HEK293 (cell line): ENCODE measurements at regions not wholly inside any gene's neighbourhood (a gene's known extent, or its start where the extent isn't known, plus 50 kb on each side); places are given as distances from the start of the nearest gene placed in this dataset.

Experiments used
- CTCF ChIA-PET: fragments of 350-600 bp; formaldehyde crosslinking; extraction: SDS; loops from one replicate; lab custom pipeline; 2021; ENCODE audit warnings: antibody characterized with exemption; lab: Yijun Ruan, JAX
- POLR2A ChIA-PET: fragments of 300-600 bp; formaldehyde crosslinking; extraction: SDS; loops from one replicate; lab custom pipeline; 2020; ENCODE audit warnings: antibody characterized with exemption, inconsistent platforms; lab: Yijun Ruan, JAX
- H3K27ac ChIP-seq: fragments of 200-500 bp; sonication (Bioruptor generic); 2 replicates; pipeline ENCODE4 v1.5.1; 2014; ENCODE audit warnings: low read depth, low read length, control low read depth, inconsistent platforms; ENCODE audit errors: extremely low read depth
- H3K36me3 ChIP-seq, 2 experiments: fragments of 200-500 bp in 1 of 2; sonication (Bioruptor generic) in 1 of 2; 1 replicate in 1 of 2; 2 replicates in 1 of 2; pipeline ENCODE4 v1.5.1; 2014 to 2017; ENCODE audit warnings: inconsistent platforms in 2 of 2, low read length in 2 of 2; ENCODE audit not compliant: control insufficient read depth in 2 of 2, insufficient read depth in 1 of 2
- H3K4me1 ChIP-seq: fragments of 200-500 bp; sonication (Bioruptor generic); 2 replicates; pipeline ENCODE4 v1.5.1; 2014; ENCODE audit warnings: mild to moderate bottlenecking, low read length, inconsistent platforms; ENCODE audit not compliant: control insufficient read depth, insufficient read depth
- H3K4me3 ChIP-seq: 2 replicates; pipeline ENCODE4 v1.5.1; 2011; ENCODE audit warnings: low read depth, mild to moderate bottlenecking, control low read depth, low read length, moderate library complexity
- H3K9me3 ChIP-seq: fragments of 200-500 bp; sonication (Bioruptor generic); 2 replicates; pipeline ENCODE4 v1.5.1; 2014; ENCODE audit warnings: low read depth, low read length, inconsistent platforms; ENCODE audit not compliant: control insufficient read depth, insufficient read depth
- KLF10 ChIP-seq: fragments of 450-650 bp; IDR thresholded peaks from 2 replicates; pipeline ENCODE4 v1.5.1; 2018; ENCODE audit warnings: missing biosample characterization, mild to moderate bottlenecking, missing genetic modification characterization
- KLF16 ChIP-seq: fragments of 450-650 bp; formaldehyde crosslinking; IDR thresholded peaks from 2 replicates; pipeline ENCODE4 v1.5.1; 2017; ENCODE audit warnings: missing biosample characterization, missing genetic modification characterization
- OSR2 ChIP-seq: fragments of 450-650 bp; formaldehyde crosslinking; IDR thresholded peaks from 2 replicates; pipeline ENCODE4 v1.5.1; 2016; ENCODE audit warnings: missing biosample characterization, missing genetic modification characterization
- SETDB1 ChIP-seq: IDR thresholded peaks from one replicate; pipeline ENCODE4 v1.6.1; 2017; ENCODE audit warnings: mild to moderate bottlenecking, low read length, moderate library complexity, mixed read lengths; ENCODE audit not compliant: insufficient read length
- SP2 ChIP-seq: fragments of 450-650 bp; formaldehyde crosslinking; IDR thresholded peaks from 2 replicates; pipeline ENCODE4 v1.5.1; 2016; ENCODE audit warnings: missing biosample characterization, missing genetic modification characterization
- ZNF112 ChIP-seq: fragments of 450-650 bp; formaldehyde crosslinking; IDR thresholded peaks from 2 replicates; pipeline ENCODE4 v1.5.0; 2017; ENCODE audit warnings: missing biosample characterization, missing genetic modification characterization
- ZNF114 ChIP-seq: fragments of 450-650 bp; formaldehyde crosslinking; IDR thresholded peaks from 2 replicates; pipeline ENCODE4 v1.5.0; 2017; ENCODE audit warnings: missing biosample characterization, missing genetic modification characterization
- ZNF16 ChIP-seq: fragments of 450-650 bp; formaldehyde crosslinking; IDR thresholded peaks from 2 replicates; pipeline ENCODE4 v1.5.1; 2016; ENCODE audit warnings: low read depth, missing biosample characterization, missing genetic modification characterization
- ZNF2 ChIP-seq: fragments of 450-650 bp; formaldehyde crosslinking; IDR thresholded peaks from 2 replicates; pipeline ENCODE4 v1.5.1; 2016; ENCODE audit warnings: missing biosample characterization, missing genetic modification characterization
- ZNF239 ChIP-seq: fragments of 450-650 bp; formaldehyde crosslinking; IDR thresholded peaks from 2 replicates; pipeline ENCODE4 v1.5.1; 2016; ENCODE audit warnings: missing biosample characterization, missing genetic modification characterization
- ZNF404 ChIP-seq: fragments of 450-650 bp; formaldehyde crosslinking; IDR thresholded peaks from 2 replicates; pipeline ENCODE4 v1.5.1; 2017; ENCODE audit warnings: missing biosample characterization, missing genetic modification characterization
- ZNF426 ChIP-seq: fragments of 450-650 bp; formaldehyde crosslinking; IDR thresholded peaks from 2 replicates; pipeline ENCODE4 v1.5.1; 2017; ENCODE audit warnings: missing biosample characterization, missing genetic modification characterization, mild to moderate bottlenecking, inconsistent platforms, moderate library complexity
- ZNF544 ChIP-seq: fragments of 450-650 bp; formaldehyde crosslinking; IDR thresholded peaks from 2 replicates; pipeline ENCODE4 v1.5.0; 2017; ENCODE audit warnings: missing biosample characterization, missing genetic modification characterization
- ZNF747 ChIP-seq: fragments of 450-650 bp; formaldehyde crosslinking; IDR thresholded peaks from 2 replicates; pipeline ENCODE4 v1.5.1; 2016; ENCODE audit warnings: missing biosample characterization, missing genetic modification characterization
- ZNF776 ChIP-seq: fragments of 450-650 bp; formaldehyde crosslinking; IDR thresholded peaks from 2 replicates; pipeline ENCODE4 v1.5.0; 2017; ENCODE audit warnings: missing biosample characterization, missing genetic modification characterization, borderline replicate concordance
- TF ChIP-seq, protein P1 (sequence below): fragments of 450-650 bp; formaldehyde crosslinking; IDR thresholded peaks from 2 replicates; pipeline ENCODE4 v1.5.1; 2017; ENCODE audit warnings: missing biosample characterization, mild to moderate bottlenecking, missing genetic modification characterization, moderate library complexity
- TF ChIP-seq, protein P2 (sequence below): fragments of 450-650 bp; formaldehyde crosslinking; IDR thresholded peaks from 2 replicates; pipeline ENCODE4 v1.5.1; 2016; ENCODE audit warnings: missing biosample characterization, missing genetic modification characterization
- TF ChIP-seq, protein P3 (sequence below): fragments of 450-650 bp; IDR thresholded peaks from 2 replicates; pipeline ENCODE4 v1.5.1; 2018; ENCODE audit warnings: missing biosample characterization, missing genetic modification characterization

DNA sequence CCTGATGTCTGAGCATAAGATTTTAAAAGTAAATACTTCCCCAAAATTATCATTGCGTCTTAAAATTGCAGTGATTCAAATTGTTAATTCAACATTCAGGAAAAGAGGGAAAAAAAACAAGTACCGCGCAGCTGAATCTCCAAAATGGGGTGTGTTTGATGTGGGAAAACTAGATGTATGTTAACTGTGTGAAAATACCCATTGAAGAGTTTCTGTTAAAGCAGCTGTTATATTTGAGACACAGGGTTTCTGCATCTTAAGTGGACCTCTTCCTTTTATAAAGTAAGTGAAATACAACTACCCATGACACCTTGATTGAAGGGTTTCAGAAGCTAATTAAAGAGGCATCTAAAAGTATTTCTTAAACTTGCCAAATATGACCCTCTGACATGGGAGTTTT, 1186.1 kb downstream of the NLGN4X start (continued):
- TF ChIP-seq ZNF544: no peak
- no peak for TF ChIP-seq ZNF2
- TF ChIP-seq, protein P1, sequence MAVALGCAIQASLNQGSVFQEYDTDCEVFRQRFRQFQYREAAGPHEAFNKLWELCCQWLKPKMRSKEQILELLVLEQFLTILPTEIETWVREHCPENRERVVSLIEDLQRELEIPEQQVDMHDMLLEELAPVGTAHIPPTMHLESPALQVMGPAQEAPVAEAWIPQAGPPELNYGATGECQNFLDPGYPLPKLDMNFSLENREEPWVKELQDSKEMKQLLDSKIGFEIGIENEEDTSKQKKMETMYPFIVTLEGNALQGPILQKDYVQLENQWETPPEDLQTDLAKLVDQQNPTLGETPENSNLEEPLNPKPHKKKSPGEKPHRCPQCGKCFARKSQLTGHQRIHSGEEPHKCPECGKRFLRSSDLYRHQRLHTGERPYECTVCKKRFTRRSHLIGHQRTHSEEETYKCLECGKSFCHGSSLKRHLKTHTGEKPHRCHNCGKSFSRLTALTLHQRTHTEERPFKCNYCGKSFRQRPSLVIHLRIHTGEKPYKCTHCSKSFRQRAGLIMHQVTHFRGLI: no peak
- no peak for TF ChIP-seq ZNF747 (tag by site-specific recombination)
- no peak for TF ChIP-seq SP2 (tag by site-specific recombination)
- no peak for TF ChIP-seq ZNF404
- TF ChIP-seq, protein P2, sequence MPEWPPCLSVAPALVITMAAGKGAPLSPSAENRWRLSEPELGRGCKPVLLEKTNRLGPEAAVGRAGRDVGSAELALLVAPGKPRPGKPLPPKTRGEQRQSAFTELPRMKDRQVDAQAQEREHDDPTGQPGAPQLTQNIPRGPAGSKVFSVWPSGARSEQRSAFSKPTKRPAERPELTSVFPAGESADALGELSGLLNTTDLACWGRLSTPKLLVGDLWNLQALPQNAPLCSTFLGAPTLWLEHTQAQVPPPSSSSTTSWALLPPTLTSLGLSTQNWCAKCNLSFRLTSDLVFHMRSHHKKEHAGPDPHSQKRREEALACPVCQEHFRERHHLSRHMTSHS: no peak

DNA sequence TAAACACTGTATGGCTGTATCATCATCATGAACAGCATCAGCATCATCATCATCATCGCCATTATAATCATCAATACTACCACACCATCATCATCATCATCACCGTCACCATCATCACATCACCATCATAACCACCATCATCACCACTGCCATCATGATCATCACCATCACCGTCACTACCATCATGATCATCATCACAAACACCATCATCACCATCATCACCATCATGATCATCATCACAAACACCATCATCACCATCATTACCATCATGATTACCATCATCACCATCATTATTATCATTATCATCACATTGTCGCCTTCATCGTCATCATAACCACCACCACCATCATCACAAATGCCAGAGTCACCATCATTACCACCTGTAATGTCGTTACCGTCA, 1196.9 kb downstream of the NLGN4X start:
- CTCF ChIA-PET: no interaction called here
- Histone ChIP-seq H3K9me3 (no peaks in the 10 kb centered on the region), H3K36me3 (no peaks in the 10 kb centered on the region), H3K27ac (no peak overlapping the region), H3K4me1 (no peaks in the 10 kb centered on the region), H3K4me3 (no peak overlapping the region)
- TF ChIP-seq ZNF16: no peak
- TF ChIP-seq, protein P3, sequence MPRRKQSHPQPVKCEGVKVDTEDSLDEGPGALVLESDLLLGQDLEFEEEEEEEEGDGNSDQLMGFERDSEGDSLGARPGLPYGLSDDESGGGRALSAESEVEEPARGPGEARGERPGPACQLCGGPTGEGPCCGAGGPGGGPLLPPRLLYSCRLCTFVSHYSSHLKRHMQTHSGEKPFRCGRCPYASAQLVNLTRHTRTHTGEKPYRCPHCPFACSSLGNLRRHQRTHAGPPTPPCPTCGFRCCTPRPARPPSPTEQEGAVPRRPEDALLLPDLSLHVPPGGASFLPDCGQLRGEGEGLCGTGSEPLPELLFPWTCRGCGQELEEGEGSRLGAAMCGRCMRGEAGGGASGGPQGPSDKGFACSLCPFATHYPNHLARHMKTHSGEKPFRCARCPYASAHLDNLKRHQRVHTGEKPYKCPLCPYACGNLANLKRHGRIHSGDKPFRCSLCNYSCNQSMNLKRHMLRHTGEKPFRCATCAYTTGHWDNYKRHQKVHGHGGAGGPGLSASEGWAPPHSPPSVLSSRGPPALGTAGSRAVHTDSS (tag by site-specific recombination): 0 out of 2 replicates have a peak, but pooled peaks have one; percentile 33
- POLR2A ChIA-PET: no interaction called here

DNA sequence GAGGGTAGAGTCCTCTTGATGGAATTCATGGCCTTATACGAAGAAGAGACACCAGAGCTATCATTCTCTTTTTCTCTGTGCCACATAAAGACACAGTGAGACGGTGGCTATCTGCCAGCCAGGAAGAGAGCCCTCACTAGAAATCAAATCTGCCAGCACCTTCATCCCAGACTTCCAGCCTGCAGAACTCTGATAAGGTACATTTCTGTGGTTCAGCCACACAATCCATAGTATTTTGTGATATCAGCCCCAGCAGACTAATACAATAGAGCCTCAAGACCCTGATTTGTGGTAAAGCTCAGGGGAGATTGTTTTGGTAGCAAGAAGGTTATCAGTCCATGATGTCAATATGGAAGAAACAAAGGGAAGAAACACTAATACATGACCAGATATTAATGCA, 1213.2 kb downstream of the NLGN4X start:
- TF ChIP-seq ZNF776 (tag by site-specific recombination) (no peak), KLF10 (no peak), ZNF239 (no peak), OSR2 (tag by site-specific recombination) (no peak), ZNF114 (no peak), KLF16 (tag by site-specific recombination) (no peak), ZNF112 (tag by site-specific recombination) (no peak)
- ChIA-PET CTCF (no interaction called here), POLR2A (no interaction called here)
- Histone ChIP-seq H3K36me3 (no peaks in the 10 kb centered on the region), H3K4me3 (no peak overlapping the region), H3K4me1 (no peaks in the 10 kb centered on the region), H3K9me3 (no peaks in the 10 kb centered on the region), H3K27ac (no peak overlapping the region)

DNA sequence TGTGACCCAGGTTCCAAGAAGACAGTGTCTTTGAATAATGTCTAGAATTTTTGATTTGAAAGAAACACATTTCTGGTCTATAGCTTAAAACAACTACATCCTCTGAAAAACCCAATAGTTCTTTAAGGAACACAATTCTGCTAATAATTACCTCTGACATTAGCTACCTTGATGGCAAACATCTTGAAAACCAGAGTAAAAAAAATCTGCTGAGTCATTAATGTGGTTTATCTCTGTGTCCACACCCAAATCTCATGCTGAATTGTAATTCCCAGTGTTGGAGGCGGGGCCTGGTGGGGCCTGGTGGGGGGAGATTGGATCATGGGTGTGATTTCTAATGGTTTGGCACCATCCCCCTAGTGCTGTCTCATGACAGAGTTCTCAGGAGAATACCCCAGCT, 1233.8 kb downstream of the NLGN4X start:
- Histone ChIP-seq H3K27ac (no peak overlapping the region), H3K9me3 (no peaks in the 10 kb centered on the region)
- no peak for TF ChIP-seq ZNF426
- no peak for TF ChIP-seq SETDB1
- TF ChIP-seq, all 188 proteins: peak for 0
- Histone ChIP-seq H3K4me1 (no peaks in the 10 kb centered on the region), H3K36me3 (no peaks in the 10 kb centered on the region), H3K4me3 (no peak overlapping the region)
- CTCF ChIA-PET: no interaction called here
- POLR2A ChIA-PET: no interaction called here
